ENCODE measurements at regions not wholly inside any gene's neighbourhood (a gene's known extent, or its start where the extent isn't known, plus 50 kb on each side); places are given as distances from the start of the nearest gene placed in this dataset.

DNA sequence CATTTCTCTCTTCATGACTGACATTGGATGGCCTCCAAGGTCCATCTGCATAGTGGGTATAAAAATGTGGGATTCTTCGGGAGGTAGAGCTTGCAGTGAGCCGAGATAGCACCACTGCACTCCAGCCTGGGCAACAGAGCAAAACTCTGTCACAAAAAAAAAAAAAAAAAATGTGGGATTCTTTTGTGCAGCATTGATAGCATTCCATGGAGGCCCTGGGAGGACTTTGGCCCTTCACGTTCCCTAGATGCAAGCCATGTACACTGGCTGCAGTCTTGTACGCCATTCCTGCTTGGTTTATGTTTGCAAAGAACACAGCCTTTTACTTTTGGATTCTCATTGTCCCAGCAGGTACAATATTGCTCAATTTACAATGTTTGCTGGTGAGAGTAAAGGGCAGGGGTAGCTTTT, 157.8 kb downstream of the SLCO4C1 start:
- DNase-seq (no peak), FAIRE-seq (no peak)

DNA sequence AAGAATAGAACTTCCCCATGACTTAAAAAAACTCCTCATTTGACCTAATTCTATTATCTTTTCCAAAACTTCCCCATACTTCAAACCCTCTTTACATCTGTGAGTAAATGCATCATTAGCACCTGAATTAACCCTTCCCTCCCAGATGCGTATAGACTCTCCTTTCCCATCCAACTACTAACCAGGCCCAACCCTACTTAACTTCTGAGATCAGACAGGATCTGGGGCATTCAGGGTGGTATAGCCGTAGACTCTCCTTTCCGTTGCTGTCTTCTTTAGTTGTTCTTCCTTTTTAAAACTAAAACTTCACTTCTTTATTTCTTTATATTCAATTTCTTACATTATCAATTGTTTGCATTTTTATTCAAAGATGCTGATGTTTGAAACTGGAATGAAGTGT, 165.2 kb downstream of the SLCO4C1 start:
- no peak overlapping the region for H3K27ac ChIP-seq (ENCODE audit: low read depth in 2 of 2, low read length in 2 of 2)
- no peak for DNase-seq
- no peak overlapping the region for H3K4me3 ChIP-seq (ENCODE audit: low read length in 3 of 3)
- no peaks in the 10 kb centered on the region for H3K9me3 ChIP-seq (ENCODE audit: control insufficient read depth in 2 of 3, insufficient read depth in 1 of 3, low read length in 3 of 3)
- no peaks in the 10 kb centered on the region for H3K36me3 ChIP-seq (ENCODE audit: control insufficient read depth in 2 of 3, insufficient read depth in 3 of 3, low read length in 3 of 3)
- H3K9ac ChIP-seq (ENCODE audit: low read length in 3 of 3), result no peak overlapping the region
- no peaks in the 10 kb centered on the region for H3K4me1 ChIP-seq (ENCODE audit: control insufficient read depth in 2 of 3, insufficient read depth in 2 of 3, low read depth in 1 of 3, low read length in 3 of 3)
- FAIRE-seq, result no peak
- H3K27me3 ChIP-seq (ENCODE audit: control insufficient read depth, insufficient read depth, low read length), result no peaks in the 10 kb centered on the region
- TF ChIP-seq, protein P1, sequence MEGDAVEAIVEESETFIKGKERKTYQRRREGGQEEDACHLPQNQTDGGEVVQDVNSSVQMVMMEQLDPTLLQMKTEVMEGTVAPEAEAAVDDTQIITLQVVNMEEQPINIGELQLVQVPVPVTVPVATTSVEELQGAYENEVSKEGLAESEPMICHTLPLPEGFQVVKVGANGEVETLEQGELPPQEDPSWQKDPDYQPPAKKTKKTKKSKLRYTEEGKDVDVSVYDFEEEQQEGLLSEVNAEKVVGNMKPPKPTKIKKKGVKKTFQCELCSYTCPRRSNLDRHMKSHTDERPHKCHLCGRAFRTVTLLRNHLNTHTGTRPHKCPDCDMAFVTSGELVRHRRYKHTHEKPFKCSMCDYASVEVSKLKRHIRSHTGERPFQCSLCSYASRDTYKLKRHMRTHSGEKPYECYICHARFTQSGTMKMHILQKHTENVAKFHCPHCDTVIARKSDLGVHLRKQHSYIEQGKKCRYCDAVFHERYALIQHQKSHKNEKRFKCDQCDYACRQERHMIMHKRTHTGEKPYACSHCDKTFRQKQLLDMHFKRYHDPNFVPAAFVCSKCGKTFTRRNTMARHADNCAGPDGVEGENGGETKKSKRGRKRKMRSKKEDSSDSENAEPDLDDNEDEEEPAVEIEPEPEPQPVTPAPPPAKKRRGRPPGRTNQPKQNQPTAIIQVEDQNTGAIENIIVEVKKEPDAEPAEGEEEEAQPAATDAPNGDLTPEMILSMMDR (IDR thresholded peaks at IDR 0.05; ENCODE audit: borderline replicate concordance, extremely low read depth, insufficient read depth), result no peak
- intact Hi-C loops (cut with DNase I), result no loop called here

More for the DNA sequence above, 157.8 kb downstream of the SLCO4C1 start:
- H3K36me3 ChIP-seq (ENCODE audit: control insufficient read depth in 2 of 3, insufficient read depth in 3 of 3, low read length in 3 of 3), result no peaks in the 10 kb centered on the region
- TF ChIP-seq, protein P1 (IDR thresholded peaks at IDR 0.05; ENCODE audit: borderline replicate concordance, extremely low read depth, insufficient read depth), result no peak
- no peaks in the 10 kb centered on the region for H3K27me3 ChIP-seq (ENCODE audit: control insufficient read depth, insufficient read depth, low read length)
- no peaks in the 10 kb centered on the region for H3K9me3 ChIP-seq (ENCODE audit: control insufficient read depth in 2 of 3, insufficient read depth in 1 of 3, low read length in 3 of 3)
- no peak overlapping the region for H3K4me3 ChIP-seq (ENCODE audit: low read length in 3 of 3)
- no peak overlapping the region for H3K27ac ChIP-seq (ENCODE audit: low read depth in 2 of 2, low read length in 2 of 2)
- H3K4me1 ChIP-seq (ENCODE audit: control insufficient read depth in 2 of 3, insufficient read depth in 2 of 3, low read depth in 1 of 3, low read length in 3 of 3), result no peaks in the 10 kb centered on the region
- no peak overlapping the region for H3K9ac ChIP-seq (ENCODE audit: low read length in 3 of 3)
- intact Hi-C loops (cut with DNase I), result no loop called here

DNA sequence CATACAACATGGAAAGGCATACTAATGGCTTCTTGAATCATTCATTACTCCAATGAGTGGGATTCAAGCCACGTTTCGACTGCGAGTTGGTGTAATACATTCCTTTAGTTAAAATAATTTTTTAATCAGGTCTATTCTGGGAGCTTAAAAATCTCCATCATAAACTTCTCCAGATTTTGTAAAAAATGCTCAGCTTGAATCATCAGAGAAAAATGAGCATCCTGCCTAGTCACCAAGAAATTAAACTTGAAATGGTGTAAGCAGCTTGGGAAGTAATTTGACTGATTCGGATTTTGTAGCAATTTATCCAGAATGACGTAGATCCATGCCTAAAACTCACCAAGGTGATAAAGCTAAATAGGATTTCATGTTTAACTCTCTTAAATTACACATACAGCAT, 165.7 kb downstream of the SLCO4C1 start:
- H3K27ac ChIP-seq (ENCODE audit: low read depth in 2 of 2, low read length in 2 of 2), result no peak overlapping the region
- intact Hi-C loops (cut with DNase I), result no loop called here
- DNase-seq (no peak), FAIRE-seq (no peak)
- no peaks in the 10 kb centered on the region for H3K27me3 ChIP-seq (ENCODE audit: control insufficient read depth, insufficient read depth, low read length)
- H3K4me1 ChIP-seq (ENCODE audit: control insufficient read depth in 2 of 3, insufficient read depth in 2 of 3, low read depth in 1 of 3, low read length in 3 of 3), result no peaks in the 10 kb centered on the region
- no peak overlapping the region for H3K9ac ChIP-seq (ENCODE audit: low read length in 3 of 3)
- TF ChIP-seq, protein P1 (IDR thresholded peaks at IDR 0.05; ENCODE audit: borderline replicate concordance, extremely low read depth, insufficient read depth), result no peak
- no peak overlapping the region for H3K4me3 ChIP-seq (ENCODE audit: low read length in 3 of 3)
- H3K9me3 ChIP-seq (ENCODE audit: control insufficient read depth in 2 of 3, insufficient read depth in 1 of 3, low read length in 3 of 3), result no peaks in the 10 kb centered on the region
- no peaks in the 10 kb centered on the region for H3K36me3 ChIP-seq (ENCODE audit: control insufficient read depth in 2 of 3, insufficient read depth in 3 of 3, low read length in 3 of 3)

DNA sequence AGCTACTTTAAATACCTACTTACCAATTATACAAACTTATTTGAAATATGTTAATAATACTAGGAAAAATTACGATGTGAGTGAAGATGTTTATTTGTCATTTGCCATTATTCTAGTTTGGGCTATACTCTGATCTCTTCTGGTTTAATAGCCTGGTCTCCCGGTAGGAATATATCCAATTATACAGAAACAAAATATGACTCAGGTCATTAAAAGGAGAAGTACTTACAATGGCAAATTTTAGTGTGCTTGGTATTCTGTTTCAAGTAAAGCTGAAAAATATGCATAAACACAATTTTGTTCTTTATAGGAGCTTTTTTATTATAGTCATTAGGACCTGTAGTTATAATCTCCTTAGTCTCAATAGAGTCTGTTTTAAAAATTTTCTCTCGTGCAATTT, 176.8 kb downstream of the SLCO4C1 start:
- no peak overlapping the region for H3K4me3 ChIP-seq (ENCODE audit: low read length in 3 of 3)
- intact Hi-C loops (cut with DNase I), result no loop called here
- DNase-seq (no peak), FAIRE-seq (no peak)
- H3K27me3 ChIP-seq (ENCODE audit: control insufficient read depth, insufficient read depth, low read length), result no peaks in the 10 kb centered on the region
- no peaks in the 10 kb centered on the region for H3K4me1 ChIP-seq (ENCODE audit: control insufficient read depth in 2 of 3, insufficient read depth in 2 of 3, low read depth in 1 of 3, low read length in 3 of 3)
- no peaks in the 10 kb centered on the region for H3K9me3 ChIP-seq (ENCODE audit: control insufficient read depth in 2 of 3, insufficient read depth in 1 of 3, low read length in 3 of 3)
- H3K27ac ChIP-seq (ENCODE audit: low read depth in 2 of 2, low read length in 2 of 2), result no peak overlapping the region
- no peak overlapping the region for H3K9ac ChIP-seq (ENCODE audit: low read length in 3 of 3)
- no peaks in the 10 kb centered on the region for H3K36me3 ChIP-seq (ENCODE audit: control insufficient read depth in 2 of 3, insufficient read depth in 3 of 3, low read length in 3 of 3)
- TF ChIP-seq, protein P1 (IDR thresholded peaks at IDR 0.05; ENCODE audit: borderline replicate concordance, extremely low read depth, insufficient read depth), result no peak
